ENCODE measurements at regions not wholly inside any gene's neighbourhood (a gene's known extent, or its start where the extent isn't known, plus 50 kb on each side); places are given as distances from the start of the nearest gene placed in this dataset.

GRCh38 chr20:41672282-41672681 lies 54.1 kb upstream of the CHD6 start:
- no peaks in the 10 kb centered on the region for H3K9me3 Mint-ChIP-seq
- H3K4me1 Mint-ChIP-seq, result no peaks in the 10 kb centered on the region
- no peaks in the 10 kb centered on the region for H3K36me3 Mint-ChIP-seq (ENCODE audit: low read depth)
- ChIA-PET CTCF (no interaction called here), POLR2A (no interaction called here)
- no peak for DNase-seq
- H3K4me3 Mint-ChIP-seq, result no peak overlapping the region
- no peak overlapping the region for H3K27ac Mint-ChIP-seq
- H3K27me3 Mint-ChIP-seq, result peaks cover 24% of the 10 kb centered on the region

- no peaks in the 10 kb centered on the region for H3K36me3 Mint-ChIP-seq (ENCODE audit: low read depth)
- peaks cover 21% of the 10 kb centered on the region for H3K27me3 Mint-ChIP-seq
- no peak overlapping the region for H3K27ac Mint-ChIP-seq
- H3K4me1 Mint-ChIP-seq, result no peaks in the 10 kb centered on the region
- no peaks in the 10 kb centered on the region for H3K9me3 Mint-ChIP-seq
- ChIA-PET POLR2A (no interaction called here), CTCF (no interaction called here)
- no peak overlapping the region for H3K4me3 Mint-ChIP-seq
- no peak for DNase-seq
Measured at GRCh38 chr20:41671143-41671542, 53.0 kb upstream of the CHD6 start.

GRCh38 chr20:41670631-41671030 lies 52.5 kb upstream of the CHD6 start:
- Mint-ChIP-seq H3K36me3 (ENCODE audit: low read depth) (no peaks in the 10 kb centered on the region), H3K4me3 (no peak overlapping the region), H3K27ac (no peak overlapping the region), H3K27me3 (peaks cover 17% of the 10 kb centered on the region), H3K4me1 (no peaks in the 10 kb centered on the region), H3K9me3 (no peaks in the 10 kb centered on the region)
- ChIA-PET POLR2A (no interaction called here), CTCF (no interaction called here)
- no peak for DNase-seq

GRCh38 chr20:41669708-41670263 lies 51.6 kb upstream of the CHD6 start:
- ChIA-PET CTCF (no interaction called here), POLR2A (no interaction called here)
- Mint-ChIP-seq H3K4me3 (no peak overlapping the region), H3K36me3 (ENCODE audit: low read depth) (no peaks in the 10 kb centered on the region), H3K4me1 (no peaks in the 10 kb centered on the region), H3K27ac (no peak overlapping the region), H3K9me3 (no peaks in the 10 kb centered on the region), H3K27me3 (peaks cover 15% of the 10 kb centered on the region)
- DNase-seq, result no peak

- H3K4me3 Mint-ChIP-seq, result no peak overlapping the region
- peaks cover 11% of the 10 kb centered on the region for H3K27me3 Mint-ChIP-seq
- no peaks in the 10 kb centered on the region for H3K4me1 Mint-ChIP-seq
- ChIA-PET CTCF (no interaction called here), POLR2A (no interaction called here)
- H3K27ac Mint-ChIP-seq, result no peak overlapping the region
- H3K9me3 Mint-ChIP-seq, result no peaks in the 10 kb centered on the region
- no peaks in the 10 kb centered on the region for H3K36me3 Mint-ChIP-seq (ENCODE audit: low read depth)
- DNase-seq, result no peak
Measured at GRCh38 chr20:41668057-41668749, 50.0 kb upstream of the CHD6 start.
